Keratinocyte (primary cell): ENCODE measurements at regions not wholly inside any gene's neighbourhood (a gene's known extent, or its start where the extent isn't known, plus 50 kb on each side); places are given as distances from the start of the nearest gene placed in this dataset.

ENCODE experiments used
- DNase-seq: peaks from one replicate; pipeline ENCODE4 v3.0.0-alpha.2; 2011; ENCODE audit warnings: low read depth, missing footprints, low spot score
- FAIRE-seq: peaks from 2 replicates; lab custom pipeline; 2011; peaks lifted over from hg19 to GRCh38; lab: Jason Lieb, UNC
- H2AFZ ChIP-seq: 2 replicates; pipeline ENCODE4 v1.6.0; 2012; ENCODE audit warnings: low read length, control low read depth, inconsistent platforms; ENCODE audit not compliant: control insufficient read depth
- H3K27ac ChIP-seq: 2 replicates; pipeline ENCODE4 v1.5.1; 2011; ENCODE audit warnings: low read length; ENCODE audit not compliant: control insufficient read depth, insufficient read depth
- H3K27me3 ChIP-seq: 3 replicates; pipeline ENCODE4 v1.6.0; 2011; ENCODE audit warnings: low read length; ENCODE audit not compliant: control insufficient read depth, insufficient read depth; ENCODE audit errors: extremely low read depth
- H3K36me3 ChIP-seq, 2 experiments: 2 replicates in 1 of 2; 3 replicates in 1 of 2; pipeline ENCODE4 v1.5.1; 2011; ENCODE audit warnings: low read length in 2 of 2, mild to moderate bottlenecking in 1 of 2; ENCODE audit not compliant: control insufficient read depth in 2 of 2, insufficient read depth in 2 of 2; ENCODE audit errors: extremely low read depth in 1 of 2
- H3K4me1 ChIP-seq: 3 replicates; pipeline ENCODE4 v1.5.1; 2011; ENCODE audit warnings: low read length; ENCODE audit not compliant: control insufficient read depth, insufficient read depth; ENCODE audit errors: extremely low read depth
- H3K4me2 ChIP-seq: 3 replicates; pipeline ENCODE4 v1.6.0; 2011; ENCODE audit warnings: low read depth, low read length; ENCODE audit not compliant: control insufficient read depth, insufficient read depth; ENCODE audit errors: extremely low read depth
- H3K4me3 ChIP-seq, 3 experiments: fragments of 200-600 bp in 1 of 3; sonication (generic) in 1 of 3; 2 replicates in 2 of 3; 3 replicates in 1 of 3; pipeline ENCODE4 v1.5.1; 2011 to 2016; ENCODE audit warnings: low read length in 3 of 3, mild to moderate bottlenecking in 3 of 3, control low read depth in 2 of 3, inconsistent platforms in 1 of 3, low read depth in 1 of 3, mixed read lengths in 1 of 3, mixed run types in 1 of 3, moderate library complexity in 1 of 3; ENCODE audit not compliant: control insufficient read depth in 2 of 3, insufficient read depth in 2 of 3; ENCODE audit errors: extremely low read depth in 1 of 3
- H3K79me2 ChIP-seq: 2 replicates; pipeline ENCODE4 v1.6.0; 2012; ENCODE audit warnings: low read length; ENCODE audit not compliant: control insufficient read depth, insufficient read depth
- H3K9ac ChIP-seq: 3 replicates; pipeline ENCODE4 v1.6.0; 2011; ENCODE audit warnings: low read length; ENCODE audit not compliant: control insufficient read depth, insufficient read depth; ENCODE audit errors: extremely low read depth
- H3K9me1 ChIP-seq: 3 replicates; pipeline ENCODE4 v1.6.0; 2011; ENCODE audit warnings: low read length; ENCODE audit not compliant: control insufficient read depth, insufficient read depth; ENCODE audit errors: extremely low read depth
- H3K9me3 ChIP-seq: 2 replicates; pipeline ENCODE4 v1.5.1; 2012; ENCODE audit warnings: low read depth, low read length; ENCODE audit not compliant: control insufficient read depth
- H4K20me1 ChIP-seq: 3 replicates; pipeline ENCODE4 v1.6.0; 2011; ENCODE audit warnings: low read length; ENCODE audit not compliant: control insufficient read depth, insufficient read depth; ENCODE audit errors: extremely low read depth
- EZH2 ChIP-seq: IDR thresholded peaks from one replicate; pipeline ENCODE4 v1.6.1; 2012; ENCODE audit warnings: inconsistent platforms, mild to moderate bottlenecking, low read length, moderate library complexity
- dilution Hi-C: fragments of 300-500 bp; cut with MboI; formaldehyde crosslinking; loops from one replicate; pipeline ENCODE4 v1.7.0; 2020; ENCODE audit warnings: low sequenced_read_pairs; ENCODE audit not compliant: extremely low pct_ligation_motif_present
- TF ChIP-seq, protein P1 (sequence below), 3 experiments: IDR thresholded peaks in 1 of 3; conservative IDR thresholded peaks in 1 of 3; optimal IDR thresholded peaks in 1 of 3; 2 replicates in 2 of 3; 3 replicates in 1 of 3; pipeline versions ENCODE3 to v1.5.1; 2011; ENCODE audit warnings: low read length in 3 of 3, mild to moderate bottlenecking in 3 of 3, moderate library complexity in 2 of 3, control low read depth in 1 of 3, inconsistent platforms in 1 of 3; ENCODE audit not compliant: insufficient read depth in 2 of 3; ENCODE audit errors: extremely low read depth in 1 of 3

DNA sequence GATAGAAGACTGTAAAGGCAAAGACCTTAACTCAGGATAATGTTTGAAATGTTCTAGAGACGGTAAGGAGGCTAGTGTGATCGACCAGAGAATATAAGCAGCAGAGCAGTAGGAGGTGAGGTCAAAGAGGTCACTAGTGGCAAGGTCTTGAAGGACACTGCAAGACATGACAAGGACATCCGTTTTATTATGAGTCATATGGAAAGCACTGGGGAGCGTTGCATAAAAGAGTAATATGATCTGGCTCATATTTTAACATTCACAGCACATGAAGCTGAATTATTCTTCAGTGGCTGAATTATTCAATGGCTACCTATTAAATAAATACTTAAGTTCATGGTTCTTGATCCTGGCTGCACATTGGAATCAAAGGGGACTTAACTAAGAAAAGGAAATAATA is 123.7 kb downstream of the SOX9 start:
- FAIRE-seq = no peak
- Histone ChIP-seq H3K27me3 (peaks cover 4% of the 10 kb centered on the region), H3K4me2 (no peak overlapping the region), H2AFZ (no peak overlapping the region), H3K4me1 (peaks cover 5% of the 10 kb centered on the region), H3K9me3 (no peaks in the 10 kb centered on the region), H3K9me1 (no peaks in the 10 kb centered on the region), H3K4me3 (no peak overlapping the region), H3K27ac (no peak overlapping the region), H3K79me2 (no peaks in the 10 kb centered on the region), H4K20me1 (no peaks in the 10 kb centered on the region), H3K36me3 (no peaks in the 10 kb centered on the region), H3K9ac (no peak overlapping the region)
- dilution Hi-C loops = no loop called here
- DNase-seq = no peak
- TF ChIP-seq, protein P1, sequence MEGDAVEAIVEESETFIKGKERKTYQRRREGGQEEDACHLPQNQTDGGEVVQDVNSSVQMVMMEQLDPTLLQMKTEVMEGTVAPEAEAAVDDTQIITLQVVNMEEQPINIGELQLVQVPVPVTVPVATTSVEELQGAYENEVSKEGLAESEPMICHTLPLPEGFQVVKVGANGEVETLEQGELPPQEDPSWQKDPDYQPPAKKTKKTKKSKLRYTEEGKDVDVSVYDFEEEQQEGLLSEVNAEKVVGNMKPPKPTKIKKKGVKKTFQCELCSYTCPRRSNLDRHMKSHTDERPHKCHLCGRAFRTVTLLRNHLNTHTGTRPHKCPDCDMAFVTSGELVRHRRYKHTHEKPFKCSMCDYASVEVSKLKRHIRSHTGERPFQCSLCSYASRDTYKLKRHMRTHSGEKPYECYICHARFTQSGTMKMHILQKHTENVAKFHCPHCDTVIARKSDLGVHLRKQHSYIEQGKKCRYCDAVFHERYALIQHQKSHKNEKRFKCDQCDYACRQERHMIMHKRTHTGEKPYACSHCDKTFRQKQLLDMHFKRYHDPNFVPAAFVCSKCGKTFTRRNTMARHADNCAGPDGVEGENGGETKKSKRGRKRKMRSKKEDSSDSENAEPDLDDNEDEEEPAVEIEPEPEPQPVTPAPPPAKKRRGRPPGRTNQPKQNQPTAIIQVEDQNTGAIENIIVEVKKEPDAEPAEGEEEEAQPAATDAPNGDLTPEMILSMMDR (optimal IDR thresholded peaks at IDR 0.05 in 1 of 3, IDR thresholded peaks at IDR 0.05 in 1 of 3, conservative IDR thresholded peaks at IDR 0.05 in 1 of 3; ENCODE audit: extremely low read depth in 1 of 3, insufficient read depth in 2 of 3, low read length in 3 of 3) = no peak
- no peak for TF ChIP-seq EZH2

DNA sequence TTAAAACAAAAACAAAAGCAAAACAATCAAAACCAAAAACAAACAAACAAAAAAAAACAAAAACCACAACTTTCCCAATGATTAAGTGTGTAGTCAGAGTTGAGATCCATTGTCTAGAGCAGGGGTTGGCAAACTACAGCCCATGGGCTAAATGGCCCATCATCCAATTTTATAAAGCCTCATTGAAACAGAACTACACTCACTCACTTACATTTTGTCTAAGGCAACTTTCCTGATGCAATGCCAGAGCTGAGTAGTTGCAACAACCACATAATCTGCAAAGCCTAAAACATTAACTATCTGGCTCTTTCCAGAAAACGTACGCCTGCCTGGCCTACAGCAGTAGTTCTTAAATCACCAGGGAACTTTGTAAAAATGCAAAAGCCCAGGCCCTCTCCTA is 124.1 kb downstream of the SOX9 start:
- no peak overlapping the region for H3K4me3 ChIP-seq
- no peaks in the 10 kb centered on the region for H3K9me1 ChIP-seq
- no peaks in the 10 kb centered on the region for H4K20me1 ChIP-seq
- peaks cover 9% of the 10 kb centered on the region for H3K4me1 ChIP-seq
- H3K79me2 ChIP-seq = no peaks in the 10 kb centered on the region
- no peak overlapping the region for H3K9ac ChIP-seq
- dilution Hi-C loops = no loop called here
- FAIRE-seq (no peak), DNase-seq (no peak)
- no peaks in the 10 kb centered on the region for H3K9me3 ChIP-seq
- TF ChIP-seq, protein P1 (optimal IDR thresholded peaks at IDR 0.05 in 1 of 3, IDR thresholded peaks at IDR 0.05 in 1 of 3, conservative IDR thresholded peaks at IDR 0.05 in 1 of 3; ENCODE audit: extremely low read depth in 1 of 3, insufficient read depth in 2 of 3, low read length in 3 of 3) = no peak
- TF ChIP-seq EZH2 = no peak
- H3K27me3 ChIP-seq = peaks cover 4% of the 10 kb centered on the region
- no peak overlapping the region for H3K27ac ChIP-seq
- H3K4me2 ChIP-seq = no peak overlapping the region
- H3K36me3 ChIP-seq = no peaks in the 10 kb centered on the region
- no peak overlapping the region for H2AFZ ChIP-seq
